ENCODE measurements at regions not wholly inside any gene's neighbourhood (a gene's known extent, or its start where the extent isn't known, plus 50 kb on each side); places are given as distances from the start of the nearest gene placed in this dataset.
A peak's percentile ranks its signal among the peaks of the same experiment; 100 is the strongest.
"Not testable (repeated sequence)": the region's sequence is repeated elsewhere in the genome, so short reads cannot be mapped to it uniquely, and the experiment has no call there.

DNA sequence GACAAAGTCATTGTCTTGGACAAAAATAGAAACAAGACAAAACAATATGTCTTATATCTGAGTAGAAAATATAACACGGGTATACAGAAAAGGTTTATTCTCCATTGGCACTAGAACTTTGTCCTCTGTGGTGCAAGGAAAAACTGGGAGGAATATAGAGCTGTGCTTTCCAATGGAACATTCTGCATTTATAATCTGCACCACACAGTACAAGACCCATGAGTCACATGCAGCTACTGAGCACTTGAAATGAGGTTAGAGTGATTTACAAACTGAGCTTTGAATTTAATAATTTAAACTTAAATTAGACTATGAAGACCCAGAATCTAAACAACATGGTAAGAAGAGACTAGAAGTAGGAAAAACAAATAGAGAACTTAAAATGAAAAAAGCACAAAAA is 86.1 kb downstream of the RAP2A start:
- Mint-ChIP-seq H3K36me3 (no peaks in the 10 kb centered on the region), H3K4me1 (no peaks in the 10 kb centered on the region), H3K4me3 (no peak overlapping the region), H3K27ac (no peak overlapping the region), H3K9me3 (peaks cover 0 to 3% (median 2%) of the 10 kb centered on the region in 3 donors), H3K27me3 (peaks cover 2% of the 10 kb centered on the region)

DNA sequence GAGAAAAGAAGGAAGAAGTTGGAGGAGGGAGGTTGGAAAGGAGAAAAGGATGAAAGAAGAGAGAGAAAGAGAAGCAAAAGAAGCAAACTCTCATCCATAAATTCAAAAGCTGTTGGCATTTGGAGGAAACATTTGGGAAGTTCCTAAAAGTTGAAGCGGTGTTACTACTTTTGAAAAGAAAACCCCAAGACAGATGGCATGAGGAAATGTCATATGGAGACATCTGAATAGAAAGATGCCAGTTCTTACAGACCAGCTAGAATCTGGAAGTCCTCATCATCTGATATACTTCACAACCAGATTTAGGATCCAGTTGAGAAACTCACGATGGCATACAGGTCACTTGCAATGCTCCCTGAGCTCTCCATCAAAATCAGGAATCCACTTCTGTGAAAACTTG is 86.9 kb downstream of the RAP2A start:
- Mint-ChIP-seq H3K27ac (no peak overlapping the region), H3K4me3 (no peak overlapping the region), H3K27me3 (peaks cover 2% of the 10 kb centered on the region), H3K9me3 (peaks cover 0 to 3% (median 2%) of the 10 kb centered on the region in 3 donors), H3K36me3 (no peaks in the 10 kb centered on the region), H3K4me1 (no peaks in the 10 kb centered on the region)

DNA sequence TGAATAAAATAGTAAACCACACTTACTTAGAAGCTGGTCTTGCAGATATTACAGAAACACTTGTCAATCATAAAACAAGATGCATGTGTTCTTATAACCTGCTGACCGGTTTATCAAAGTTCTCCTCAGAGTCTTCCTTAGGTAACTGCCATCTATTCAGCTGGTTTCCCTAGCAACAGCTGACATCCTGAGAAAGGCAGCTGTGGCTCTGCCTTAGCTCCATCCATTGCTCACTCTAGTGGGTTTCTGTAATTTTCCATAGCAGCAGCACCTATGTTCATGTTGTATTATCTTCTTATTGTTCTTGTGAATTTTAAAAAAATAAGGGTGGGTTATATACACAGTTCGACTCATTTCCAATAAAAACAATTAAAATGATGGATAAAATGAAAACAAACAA is 87.8 kb downstream of the RAP2A start:
- no peak overlapping the region for H3K27ac Mint-ChIP-seq
- no peak overlapping the region for H3K4me3 Mint-ChIP-seq
- H3K4me1 Mint-ChIP-seq, result no peaks in the 10 kb centered on the region
- no peaks in the 10 kb centered on the region for H3K36me3 Mint-ChIP-seq
- peaks cover 0 to 3% (median 2%) of the 10 kb centered on the region in 3 donors for H3K9me3 Mint-ChIP-seq
- peaks cover 2% of the 10 kb centered on the region for H3K27me3 Mint-ChIP-seq

DNA sequence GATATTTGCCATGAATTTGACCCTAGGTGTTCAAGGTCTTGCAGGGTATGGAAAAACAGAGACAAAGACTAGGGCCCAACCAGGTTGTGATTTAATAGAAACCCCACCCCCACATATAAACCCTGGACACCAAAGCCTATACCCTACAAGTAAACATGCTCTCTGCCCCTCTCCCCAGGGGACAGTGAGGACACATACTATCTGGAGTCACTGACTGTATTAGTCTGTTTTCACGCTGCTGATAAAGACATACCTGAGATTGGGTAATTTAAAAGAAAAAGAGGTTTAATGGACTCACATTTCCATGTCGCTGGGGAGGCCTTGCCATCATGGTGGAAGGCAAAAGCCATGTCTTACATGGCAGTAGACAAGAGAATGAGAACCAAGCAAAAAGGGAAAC is 88.3 kb downstream of the RAP2A start:
- H3K4me3 Mint-ChIP-seq, result no peak overlapping the region
- peaks cover 0 to 3% (median 2%) of the 10 kb centered on the region in 3 donors for H3K9me3 Mint-ChIP-seq
- H3K27ac Mint-ChIP-seq, result peak overlapping the region in 1 of 3 donors; percentile 1
- no peaks in the 10 kb centered on the region for H3K36me3 Mint-ChIP-seq
- H3K27me3 Mint-ChIP-seq, result peaks cover 2% of the 10 kb centered on the region
- H3K4me1 Mint-ChIP-seq, result no peaks in the 10 kb centered on the region

DNA sequence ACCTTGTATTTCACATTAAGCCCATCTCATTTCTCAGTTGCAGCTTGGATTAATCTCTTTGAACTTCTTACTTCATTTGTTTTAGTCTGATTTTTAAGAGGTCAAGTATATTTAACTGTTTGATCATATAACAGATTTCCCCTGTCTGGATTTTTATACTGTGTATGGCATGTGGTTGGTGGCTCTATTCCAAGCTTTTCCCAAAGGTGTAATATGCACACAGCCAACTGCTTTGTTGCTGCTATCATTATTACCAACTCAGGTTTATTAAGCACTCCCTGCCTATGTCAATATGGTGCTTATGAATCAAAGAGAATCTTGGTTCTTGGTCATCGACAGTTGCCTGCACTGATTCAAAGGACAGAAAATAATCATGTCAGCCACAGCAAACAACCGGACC is 92.6 kb downstream of the RAP2A start:
- H3K36me3 Mint-ChIP-seq, result peaks cover 2% of the 10 kb centered on the region
- H3K9me3 Mint-ChIP-seq, result peaks cover 0 to 2% (median 0%) of the 10 kb centered on the region in 3 donors
- H3K27ac Mint-ChIP-seq, result no peak overlapping the region
- H3K4me3 Mint-ChIP-seq, result no peak overlapping the region
- H3K27me3 Mint-ChIP-seq, result peaks cover 2% of the 10 kb centered on the region
- no peaks in the 10 kb centered on the region for H3K4me1 Mint-ChIP-seq

DNA sequence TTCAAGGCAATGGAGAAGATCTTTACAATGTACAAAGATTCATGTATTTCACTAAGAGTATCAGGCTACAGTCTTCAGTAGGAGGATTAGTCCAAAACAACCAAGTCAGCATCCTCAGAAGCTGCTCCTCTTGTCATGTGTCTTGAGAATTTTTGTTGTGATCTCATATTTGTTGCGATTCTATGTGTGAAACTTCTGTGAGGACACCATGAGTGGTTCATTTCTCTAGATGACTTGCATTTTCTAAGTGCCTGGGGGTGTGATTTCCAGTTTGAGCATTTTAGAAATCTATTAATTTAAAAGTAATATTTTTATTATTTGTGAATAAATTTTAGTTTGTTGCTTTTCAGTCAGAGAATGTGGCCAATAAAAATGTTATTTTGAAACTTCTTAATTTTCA is 94.5 kb downstream of the RAP2A start:
- Mint-ChIP-seq H3K27me3 (no peaks in the 10 kb centered on the region), H3K36me3 (peaks cover 2% of the 10 kb centered on the region), H3K9me3 (no peaks in the 10 kb centered on the region), H3K27ac (no peak overlapping the region), H3K4me1 (no peaks in the 10 kb centered on the region), H3K4me3 (no peak overlapping the region)

DNA sequence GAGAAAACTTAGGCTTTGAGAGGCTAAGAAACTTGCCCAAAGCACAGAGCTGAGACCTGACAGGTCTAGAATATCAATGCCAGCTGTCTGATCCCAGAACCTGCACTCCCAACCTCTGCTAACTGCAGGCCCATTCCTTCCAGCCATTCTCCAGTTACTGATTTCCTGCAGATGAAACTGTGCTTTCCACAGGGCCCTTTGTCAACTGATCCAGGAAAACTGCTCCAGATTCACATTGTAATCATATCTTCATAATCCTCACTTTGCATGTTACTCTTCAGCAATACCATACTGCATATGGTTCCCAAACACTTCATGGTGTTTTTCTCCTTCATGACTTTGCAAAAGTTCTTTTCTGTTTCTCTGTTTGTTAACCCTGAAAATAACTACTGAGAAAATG is 100.6 kb downstream of the RAP2A start:
- Mint-ChIP-seq H3K36me3 (peaks cover 2% of the 10 kb centered on the region), H3K9me3 (no peaks in the 10 kb centered on the region)

DNA sequence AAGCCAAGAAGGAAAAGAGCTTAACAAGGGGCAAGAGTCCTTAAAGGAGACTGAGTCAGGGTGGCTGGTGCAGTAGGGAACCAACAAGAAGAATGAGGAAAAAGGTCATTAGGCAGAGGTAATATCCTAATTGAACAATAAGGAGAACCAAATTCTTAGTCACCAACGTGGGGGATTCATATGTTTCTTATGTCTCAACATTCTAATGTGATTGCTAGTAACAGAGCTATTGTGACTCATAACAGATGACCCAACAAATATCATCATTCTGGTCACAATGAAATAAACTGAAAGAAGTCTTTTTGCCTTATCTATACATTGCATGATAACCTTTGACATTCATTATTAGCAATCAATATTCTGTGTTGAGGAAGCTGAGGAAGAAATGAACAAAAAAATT is 101.6 kb downstream of the RAP2A start:
- no peaks in the 10 kb centered on the region for H3K9me3 Mint-ChIP-seq
- no peak overlapping the region for H3K27ac Mint-ChIP-seq
- no peak overlapping the region for H3K4me3 Mint-ChIP-seq
- no peaks in the 10 kb centered on the region for H3K36me3 Mint-ChIP-seq
- no peaks in the 10 kb centered on the region for H3K27me3 Mint-ChIP-seq
- no peaks in the 10 kb centered on the region for H3K4me1 Mint-ChIP-seq

More for the DNA sequence above, 100.6 kb downstream of the RAP2A start:
- Mint-ChIP-seq H3K27ac (no peak overlapping the region), H3K27me3 (no peaks in the 10 kb centered on the region), H3K4me3 (no peak overlapping the region), H3K4me1 (no peaks in the 10 kb centered on the region)

DNA sequence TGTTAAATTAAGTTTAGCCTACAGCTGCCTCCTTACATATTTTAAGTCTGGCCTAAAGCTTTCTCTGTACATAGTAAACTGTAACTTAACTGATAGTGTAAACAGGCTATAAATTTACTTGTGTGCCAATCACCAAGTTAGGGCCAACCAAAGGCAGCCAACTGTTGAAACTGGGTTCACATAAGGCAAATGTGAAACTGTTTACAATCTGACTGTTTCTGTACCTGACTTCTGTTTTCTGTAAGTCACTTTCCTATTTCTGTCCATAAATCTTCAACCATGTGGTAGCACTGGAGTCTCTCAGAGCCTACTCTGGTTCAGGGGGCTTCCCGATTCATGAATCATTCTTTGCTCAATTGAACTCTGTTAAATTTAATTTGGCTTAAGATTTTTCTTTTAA is 103.1 kb downstream of the RAP2A start:
- H3K4me3 Mint-ChIP-seq, result no peak overlapping the region
- no peaks in the 10 kb centered on the region for H3K9me3 Mint-ChIP-seq
- H3K27me3 Mint-ChIP-seq, result peaks cover 1% of the 10 kb centered on the region
- no peak overlapping the region for H3K27ac Mint-ChIP-seq
- H3K4me1 Mint-ChIP-seq, result no peaks in the 10 kb centered on the region
- no peaks in the 10 kb centered on the region for H3K36me3 Mint-ChIP-seq

DNA sequence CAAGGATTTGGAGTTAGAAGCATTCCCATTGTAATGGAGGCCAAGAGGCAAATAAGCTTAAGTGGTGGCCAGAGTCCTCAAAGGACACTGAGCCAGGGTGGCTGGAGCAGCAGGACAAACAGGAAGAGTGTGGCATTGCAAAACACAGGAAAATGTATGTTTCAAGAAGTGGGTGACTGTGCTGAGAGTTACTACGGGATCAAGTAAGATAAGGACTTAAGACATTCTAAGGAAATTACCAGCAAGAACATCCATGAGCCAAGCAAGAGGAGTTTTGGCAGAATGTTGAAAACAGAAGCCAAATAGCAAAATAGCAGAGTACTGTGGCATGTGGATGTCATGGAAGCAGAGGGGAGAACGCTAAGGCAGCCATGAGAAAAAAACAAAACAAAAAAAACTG is 104.2 kb downstream of the RAP2A start:
- Mint-ChIP-seq H3K4me1 (no peaks in the 10 kb centered on the region), H3K27me3 (peaks cover 1% of the 10 kb centered on the region), H3K4me3 (no peak overlapping the region), H3K27ac (no peak overlapping the region), H3K36me3 (no peaks in the 10 kb centered on the region), H3K9me3 (no peaks in the 10 kb centered on the region)

DNA sequence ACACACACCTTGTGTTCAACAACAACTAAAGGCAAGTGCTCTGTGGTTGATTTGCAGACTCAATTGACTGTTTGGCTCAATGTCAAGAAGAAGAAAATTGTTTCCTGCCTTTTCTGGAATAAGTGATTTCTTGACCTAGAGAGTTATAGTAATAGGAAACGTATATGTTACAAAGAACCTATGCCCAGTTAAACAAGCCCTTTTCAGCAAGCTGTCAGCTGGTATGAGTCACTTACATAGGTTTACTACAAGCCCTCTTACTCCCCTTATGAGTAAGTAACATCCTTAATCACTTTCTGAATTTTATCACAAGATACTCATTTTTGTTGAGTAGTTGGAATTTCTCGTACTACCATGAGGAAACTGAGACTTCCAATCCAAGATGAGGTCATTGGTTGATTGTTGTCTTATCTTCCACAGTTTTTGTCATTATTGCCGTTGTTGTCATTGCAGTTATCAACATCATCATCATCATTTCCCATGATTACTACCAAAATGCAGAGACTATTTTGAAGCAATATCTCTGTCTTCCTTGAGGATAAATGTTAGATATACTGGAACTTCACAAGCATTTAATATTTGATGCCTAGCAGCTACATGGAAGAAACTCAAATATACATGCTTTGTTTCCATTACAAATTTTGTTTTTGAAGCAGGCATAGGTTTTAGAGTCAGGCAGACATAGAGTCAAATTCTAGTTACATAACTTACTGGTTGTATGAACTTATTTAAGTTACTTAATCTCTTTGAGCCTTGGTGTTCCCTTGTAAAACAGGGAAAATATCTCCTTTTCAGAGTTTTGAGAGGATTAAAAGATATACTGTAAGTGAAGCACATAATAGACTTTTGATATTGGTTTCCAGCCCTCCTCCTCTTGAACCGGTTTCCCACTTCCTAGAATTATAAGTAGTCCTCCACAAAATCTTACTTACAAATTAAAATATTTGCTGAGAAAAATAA is 106.0 kb downstream of the RAP2A start:
- H3K27me3 Mint-ChIP-seq, result peaks cover 1% of the 10 kb centered on the region
- H3K9me3 Mint-ChIP-seq, result no peaks in the 10 kb centered on the region
- H3K27ac Mint-ChIP-seq, result no peak overlapping the region
- H3K4me3 Mint-ChIP-seq, result no peak overlapping the region
- H3K36me3 Mint-ChIP-seq, result no peaks in the 10 kb centered on the region
- H3K4me1 Mint-ChIP-seq, result no peaks in the 10 kb centered on the region

DNA sequence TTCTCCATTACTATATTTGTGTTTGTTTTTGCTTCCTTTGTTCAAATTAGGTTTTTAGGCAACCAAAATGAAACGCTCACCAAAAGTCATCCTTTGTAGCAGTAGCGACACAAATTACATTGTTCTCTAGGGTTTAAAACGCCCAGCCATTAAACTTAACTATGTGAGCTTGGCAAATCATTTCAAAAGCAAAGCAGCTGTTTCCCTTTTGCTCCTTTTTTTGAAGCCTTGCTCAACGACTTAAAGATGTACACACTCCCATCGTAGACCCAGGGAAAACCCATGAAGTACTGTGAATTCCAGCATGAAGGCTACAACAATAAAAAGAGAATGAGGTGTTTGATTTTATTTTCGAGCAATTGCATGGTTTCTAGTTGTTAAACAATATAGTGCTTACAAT is 106.7 kb downstream of the RAP2A start:
- H3K36me3 Mint-ChIP-seq, result no peaks in the 10 kb centered on the region
- no peak overlapping the region for H3K27ac Mint-ChIP-seq
- H3K4me3 Mint-ChIP-seq, result no peak overlapping the region
- no peaks in the 10 kb centered on the region for H3K9me3 Mint-ChIP-seq
- H3K4me1 Mint-ChIP-seq, result no peaks in the 10 kb centered on the region
- peaks cover 1% of the 10 kb centered on the region for H3K27me3 Mint-ChIP-seq

DNA sequence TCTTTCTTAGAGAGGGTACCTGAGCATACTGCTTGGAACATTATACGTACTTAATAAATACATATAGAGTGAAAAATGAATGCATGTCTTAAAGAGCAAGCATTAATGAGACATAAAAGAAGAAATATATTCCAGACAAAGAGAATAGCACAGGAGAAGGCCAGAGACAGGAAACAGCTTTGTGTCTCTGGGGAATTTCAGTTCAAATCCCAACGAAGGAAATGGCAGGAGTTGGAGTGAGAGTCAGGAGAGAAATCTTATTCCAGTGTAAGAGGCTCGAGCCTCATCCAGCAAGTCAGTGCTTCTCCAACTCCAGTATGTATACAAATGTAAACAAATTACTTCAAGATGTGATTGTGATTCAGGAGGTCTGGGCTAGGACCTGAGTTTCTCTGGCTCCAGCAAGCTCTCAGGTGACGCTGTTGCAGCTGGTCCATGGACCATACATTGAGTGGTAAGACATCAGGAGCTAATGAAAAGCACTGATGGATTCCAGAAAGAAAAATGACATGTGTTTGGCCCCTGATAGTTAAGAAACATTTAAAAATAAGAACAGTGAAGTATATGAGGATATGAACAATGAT is 108.2 kb downstream of the RAP2A start:
- no peaks in the 10 kb centered on the region for H3K9me3 Mint-ChIP-seq
- no peaks in the 10 kb centered on the region for H3K36me3 Mint-ChIP-seq
- no peak overlapping the region for H3K27ac Mint-ChIP-seq
- H3K4me3 Mint-ChIP-seq, result no peak overlapping the region
- H3K4me1 Mint-ChIP-seq, result peaks cover 0 to 8% (median 1%) of the 10 kb centered on the region in 3 donors
- H3K27me3 Mint-ChIP-seq, result peaks cover 3% of the 10 kb centered on the region

DNA sequence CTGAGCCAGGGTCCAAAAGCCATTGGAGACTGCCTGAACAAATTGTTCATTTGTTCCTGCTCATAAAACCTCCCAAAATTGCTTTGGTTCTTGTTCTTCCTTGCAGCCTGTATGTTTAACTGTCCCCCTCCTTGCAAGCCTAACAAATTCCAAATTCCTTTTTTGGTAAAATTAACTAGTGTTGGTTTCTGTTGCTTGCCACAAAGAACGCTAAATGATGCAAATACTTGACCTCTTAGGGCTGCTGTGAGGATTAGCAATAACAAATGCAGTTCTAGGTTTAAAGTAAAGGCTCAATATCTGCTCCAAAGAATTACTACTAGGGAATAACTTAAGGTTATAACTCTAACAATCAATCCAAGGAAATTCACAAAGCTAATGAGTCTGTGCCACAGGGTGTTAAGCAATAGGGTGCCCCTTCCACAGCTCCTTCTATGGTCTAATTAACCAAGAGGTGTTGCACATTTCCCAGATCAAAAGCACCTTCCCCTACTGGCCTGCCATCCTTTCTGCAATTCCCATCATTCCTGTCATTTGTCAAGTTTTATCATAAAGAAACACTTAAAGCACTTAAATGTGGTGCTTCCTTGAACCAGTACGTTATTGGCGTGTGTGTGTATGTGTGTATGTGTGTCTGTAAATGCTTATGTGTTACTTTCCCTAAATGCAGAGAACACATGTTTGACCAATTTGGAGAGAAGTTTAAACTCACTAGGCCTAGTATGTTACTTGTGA is 110.2 kb downstream of the RAP2A start:
- Mint-ChIP-seq H3K4me3 (no peak overlapping the region), H3K27ac (no peak overlapping the region), H3K27me3 (peaks cover 3% of the 10 kb centered on the region), H3K9me3 (no peaks in the 10 kb centered on the region), H3K4me1 (peaks cover 4 to 14% (median 5%) of the 10 kb centered on the region in 3 donors), H3K36me3 (no peaks in the 10 kb centered on the region)

DNA sequence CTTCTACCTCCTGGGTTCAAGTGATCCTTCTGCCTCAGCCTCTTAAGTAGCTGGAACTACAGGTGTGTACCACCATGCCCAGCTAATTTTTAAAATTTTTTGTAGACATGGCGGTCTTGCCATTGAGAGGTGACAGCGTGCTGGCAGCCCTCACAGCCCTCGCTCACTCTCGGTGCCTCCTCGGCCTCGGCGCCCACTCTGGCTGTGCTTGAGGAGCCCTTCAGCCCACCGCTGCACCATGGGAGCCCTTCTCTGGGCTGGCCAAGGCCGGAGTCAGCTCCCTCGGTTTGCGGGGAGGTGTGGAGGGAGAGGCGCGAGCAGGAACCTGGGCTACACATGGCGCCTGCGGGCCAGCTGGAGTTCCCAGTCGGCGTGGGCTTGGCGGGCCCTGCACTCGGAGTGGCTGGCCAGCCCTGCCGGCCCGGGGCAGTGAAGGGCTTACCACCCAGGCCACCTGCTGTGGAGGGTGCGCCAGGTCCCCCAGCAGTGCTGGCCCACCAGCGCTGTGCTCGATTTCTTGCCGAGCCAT is 111.1 kb downstream of the RAP2A start:
- H3K36me3 Mint-ChIP-seq, H3K9me3 Mint-ChIP-seq, H3K27ac Mint-ChIP-seq, H3K27me3 Mint-ChIP-seq, H3K4me3 Mint-ChIP-seq: not testable (repeated sequence)
- peaks cover 4 to 14% (median 5%) of the 10 kb centered on the region in 3 donors for H3K4me1 Mint-ChIP-seq

Measured in IgD-negative memory B cell (primary cell).